ENCODE measurements at regions not wholly inside any gene's neighbourhood (a gene's known extent, or its start where the extent isn't known, plus 50 kb on each side); places are given as distances from the start of the nearest gene placed in this dataset.
"Not testable (repeated sequence)": the region's sequence is repeated elsewhere in the genome, so short reads cannot be mapped to it uniquely, and the experiment has no call there.

GRCh38 chr22:15922132-15922531 is 232.3 kb downstream of the POTEH start:
- not testable (repeated sequence) for H3K79me2 ChIP-seq (ENCODE audit: insufficient read depth, low read length); ATAC-seq (ENCODE audit: insufficient read depth, low read depth); H2AFZ ChIP-seq (ENCODE audit: low read depth, low read length); H3K36me3 ChIP-seq (ENCODE audit: insufficient read depth, low read length); DNase-seq; H4K20me1 ChIP-seq (ENCODE audit: insufficient read depth, low read length); H3K9ac ChIP-seq (ENCODE audit: low read depth, low read length); H3K4me3 ChIP-seq (ENCODE audit: low read depth in 1 of 2, low read length in 2 of 2); H3K27me3 ChIP-seq (ENCODE audit: insufficient read depth, low read length, poor library complexity); H3K9me3 ChIP-seq (ENCODE audit: insufficient read depth, low read length, severe bottlenecking); H3K4me2 ChIP-seq (ENCODE audit: insufficient read depth, low read length)
- H3K4me1 ChIP-seq (ENCODE audit: insufficient read depth, low read length) = peaks cover 16% of the 10 kb centered on the region
- H3K27ac ChIP-seq (ENCODE audit: low read length) = peak overlapping the region; percentile 47; the same call in 1 of the 2 replicates

GRCh38 chr22:15922666-15923065 is 232.8 kb downstream of the POTEH start:
- not testable (repeated sequence) for H3K4me3 ChIP-seq (ENCODE audit: low read depth in 1 of 2, low read length in 2 of 2); H2AFZ ChIP-seq (ENCODE audit: low read depth, low read length); H4K20me1 ChIP-seq (ENCODE audit: insufficient read depth, low read length); H3K9me3 ChIP-seq (ENCODE audit: insufficient read depth, low read length, severe bottlenecking); DNase-seq; ATAC-seq (ENCODE audit: insufficient read depth, low read depth); H3K36me3 ChIP-seq (ENCODE audit: insufficient read depth, low read length); H3K4me2 ChIP-seq (ENCODE audit: insufficient read depth, low read length); H3K79me2 ChIP-seq (ENCODE audit: insufficient read depth, low read length); H3K27me3 ChIP-seq (ENCODE audit: insufficient read depth, low read length, poor library complexity); H3K9ac ChIP-seq (ENCODE audit: low read depth, low read length)
- H3K27ac ChIP-seq (ENCODE audit: low read length) = peak overlapping the region; percentile 59; the same call in 1 of the 2 replicates
- H3K4me1 ChIP-seq (ENCODE audit: insufficient read depth, low read length) = peaks cover 12% of the 10 kb centered on the region

- H3K9ac ChIP-seq (ENCODE audit: low read depth, low read length); H2AFZ ChIP-seq (ENCODE audit: low read depth, low read length); DNase-seq; ATAC-seq (ENCODE audit: insufficient read depth, low read depth); H4K20me1 ChIP-seq (ENCODE audit: insufficient read depth, low read length); H3K36me3 ChIP-seq (ENCODE audit: insufficient read depth, low read length); H3K4me2 ChIP-seq (ENCODE audit: insufficient read depth, low read length); H3K27me3 ChIP-seq (ENCODE audit: insufficient read depth, low read length, poor library complexity); H3K4me3 ChIP-seq (ENCODE audit: low read depth in 1 of 2, low read length in 2 of 2); H3K9me3 ChIP-seq (ENCODE audit: insufficient read depth, low read length, severe bottlenecking); H3K79me2 ChIP-seq (ENCODE audit: insufficient read depth, low read length): not testable (repeated sequence)
- Histone ChIP-seq H3K27ac (ENCODE audit: low read length) (0 out of 2 replicates have a peak overlapping the region, but pooled peaks have one; percentile 31), H3K4me1 (ENCODE audit: insufficient read depth, low read length) (peaks cover 12% of the 10 kb centered on the region)
Observed at GRCh38 chr22:15924820-15925219, 235.0 kb downstream of the POTEH start.

GRCh38 chr22:15927172-15927571 is 237.3 kb downstream of the POTEH start:
- H3K27me3 ChIP-seq (ENCODE audit: insufficient read depth, low read length, poor library complexity); H2AFZ ChIP-seq (ENCODE audit: low read depth, low read length); H3K4me3 ChIP-seq (ENCODE audit: low read depth in 1 of 2, low read length in 2 of 2); ATAC-seq (ENCODE audit: insufficient read depth, low read depth); H3K9me3 ChIP-seq (ENCODE audit: insufficient read depth, low read length, severe bottlenecking); H3K9ac ChIP-seq (ENCODE audit: low read depth, low read length); H3K4me2 ChIP-seq (ENCODE audit: insufficient read depth, low read length); H3K36me3 ChIP-seq (ENCODE audit: insufficient read depth, low read length); H4K20me1 ChIP-seq (ENCODE audit: insufficient read depth, low read length); DNase-seq; H3K4me1 ChIP-seq (ENCODE audit: insufficient read depth, low read length); H3K79me2 ChIP-seq (ENCODE audit: insufficient read depth, low read length); H3K27ac ChIP-seq (ENCODE audit: low read length): not testable (repeated sequence)

Data from DND-41 (cell line).